ENCODE measurements at regions not wholly inside any gene's neighbourhood (a gene's known extent, or its start where the extent isn't known, plus 50 kb on each side); places are given as distances from the start of the nearest gene placed in this dataset.

DNA sequence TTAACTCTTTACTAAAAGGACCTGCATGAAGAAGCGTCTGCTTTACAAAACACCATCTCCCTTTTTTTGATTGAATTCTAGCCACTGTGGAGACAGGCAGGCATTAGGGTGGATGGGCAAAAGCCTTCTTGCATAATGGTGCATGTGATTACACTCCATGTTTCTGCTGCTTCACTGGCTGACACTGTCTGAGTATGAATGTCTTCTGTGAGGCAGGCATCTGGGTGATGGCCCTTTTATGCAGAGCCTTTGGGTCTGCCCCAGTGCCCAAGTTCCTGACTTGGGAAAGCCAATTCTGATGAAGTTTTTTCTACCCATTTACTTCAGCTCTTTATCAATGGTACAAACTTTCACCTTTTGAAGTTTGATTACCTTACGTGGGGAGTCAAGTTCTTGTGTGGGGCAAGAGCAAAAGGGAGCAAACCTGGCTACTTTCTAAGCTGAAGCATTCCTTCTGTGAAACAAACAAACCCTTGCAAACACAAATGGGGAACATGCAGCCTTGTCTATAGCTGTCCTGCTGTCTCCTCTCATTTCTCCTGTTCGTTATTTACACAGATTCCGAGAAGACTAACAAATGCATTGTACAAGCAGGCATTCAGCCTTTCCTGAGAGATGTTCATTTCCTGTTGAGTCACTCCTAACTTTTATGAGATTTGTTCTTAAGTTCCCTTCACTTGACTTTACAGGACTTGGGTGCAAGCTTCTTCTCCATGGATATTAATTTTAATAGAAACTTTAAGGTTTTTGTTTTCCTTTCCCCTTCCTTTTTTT is 301.9 kb downstream of the TLL1 start:
- Histone ChIP-seq H3K4me3 (replicated peaks; ENCODE audit: low read depth, low read length) (no peak overlapping the region), H3K27me3 (replicated peaks; ENCODE audit: control insufficient read depth, insufficient read depth, low read length) (no peaks in the 10 kb centered on the region), H3K36me3 (ENCODE audit: control insufficient read depth, insufficient read depth, low read length) (no peaks in the 10 kb centered on the region)
- DNase-seq (ENCODE audit: extremely low read depth, insufficient read length), result no peak
- TF ChIP-seq, protein P1, sequence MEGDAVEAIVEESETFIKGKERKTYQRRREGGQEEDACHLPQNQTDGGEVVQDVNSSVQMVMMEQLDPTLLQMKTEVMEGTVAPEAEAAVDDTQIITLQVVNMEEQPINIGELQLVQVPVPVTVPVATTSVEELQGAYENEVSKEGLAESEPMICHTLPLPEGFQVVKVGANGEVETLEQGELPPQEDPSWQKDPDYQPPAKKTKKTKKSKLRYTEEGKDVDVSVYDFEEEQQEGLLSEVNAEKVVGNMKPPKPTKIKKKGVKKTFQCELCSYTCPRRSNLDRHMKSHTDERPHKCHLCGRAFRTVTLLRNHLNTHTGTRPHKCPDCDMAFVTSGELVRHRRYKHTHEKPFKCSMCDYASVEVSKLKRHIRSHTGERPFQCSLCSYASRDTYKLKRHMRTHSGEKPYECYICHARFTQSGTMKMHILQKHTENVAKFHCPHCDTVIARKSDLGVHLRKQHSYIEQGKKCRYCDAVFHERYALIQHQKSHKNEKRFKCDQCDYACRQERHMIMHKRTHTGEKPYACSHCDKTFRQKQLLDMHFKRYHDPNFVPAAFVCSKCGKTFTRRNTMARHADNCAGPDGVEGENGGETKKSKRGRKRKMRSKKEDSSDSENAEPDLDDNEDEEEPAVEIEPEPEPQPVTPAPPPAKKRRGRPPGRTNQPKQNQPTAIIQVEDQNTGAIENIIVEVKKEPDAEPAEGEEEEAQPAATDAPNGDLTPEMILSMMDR (IDR thresholded peaks at IDR 0.05; ENCODE audit: insufficient read depth, low read length, poor library complexity, severe bottlenecking), result no peak

DNA sequence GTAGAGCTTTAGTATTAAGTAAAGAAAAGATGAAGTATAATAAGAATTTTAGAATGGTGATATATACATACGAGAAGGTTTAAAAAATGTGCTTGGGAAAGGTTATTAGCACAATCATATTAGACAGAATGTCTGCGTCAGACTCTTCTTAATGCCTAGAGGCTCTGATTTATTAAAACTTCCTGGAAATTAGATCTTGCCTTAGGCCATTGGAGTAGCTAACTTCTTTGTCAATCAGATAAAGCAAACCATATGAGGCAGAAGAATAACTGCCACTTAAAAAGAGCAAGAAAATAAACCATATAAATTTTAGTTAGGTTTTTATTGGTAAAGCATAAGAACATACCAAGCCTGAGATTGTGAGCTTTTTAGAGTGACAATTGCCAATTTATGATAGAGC is 309.1 kb downstream of the TLL1 start:
- no peaks in the 10 kb centered on the region for H3K27me3 ChIP-seq (replicated peaks; ENCODE audit: control insufficient read depth, insufficient read depth, low read length)
- no peak for DNase-seq (ENCODE audit: extremely low read depth, insufficient read length)
- H3K36me3 ChIP-seq (ENCODE audit: control insufficient read depth, insufficient read depth, low read length), result no peaks in the 10 kb centered on the region
- TF ChIP-seq, protein P1 (IDR thresholded peaks at IDR 0.05; ENCODE audit: insufficient read depth, low read length, poor library complexity, severe bottlenecking), result no peak
- no peak overlapping the region for H3K4me3 ChIP-seq (replicated peaks; ENCODE audit: low read depth, low read length)

DNA sequence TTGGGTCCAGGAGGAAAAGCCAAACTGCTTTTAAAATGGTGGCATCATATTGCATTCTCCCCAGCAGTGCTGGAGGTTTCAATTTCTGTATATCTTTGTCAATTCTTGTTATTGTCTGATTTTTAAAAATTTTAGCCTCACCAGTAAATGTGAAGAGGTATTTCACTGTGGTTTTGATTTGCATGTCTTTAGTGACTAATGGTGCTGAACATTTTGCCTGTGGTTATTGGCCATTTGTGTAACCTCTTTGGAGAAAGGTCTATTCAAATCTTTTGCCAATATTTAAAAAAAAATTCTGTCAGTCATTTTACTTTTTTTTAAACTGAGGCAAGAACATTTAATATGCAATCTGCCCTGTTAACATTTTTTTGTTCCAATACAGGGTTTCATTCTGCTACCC is 322.1 kb downstream of the TLL1 start:
- Histone ChIP-seq H3K36me3 (ENCODE audit: control insufficient read depth, insufficient read depth, low read length) (no peaks in the 10 kb centered on the region), H3K4me3 (replicated peaks; ENCODE audit: low read depth, low read length) (no peak overlapping the region), H3K27me3 (replicated peaks; ENCODE audit: control insufficient read depth, insufficient read depth, low read length) (no peaks in the 10 kb centered on the region)
- TF ChIP-seq, protein P1 (IDR thresholded peaks at IDR 0.05; ENCODE audit: insufficient read depth, low read length, poor library complexity, severe bottlenecking), result no peak
- no peak for DNase-seq (ENCODE audit: extremely low read depth, insufficient read length)

DNA sequence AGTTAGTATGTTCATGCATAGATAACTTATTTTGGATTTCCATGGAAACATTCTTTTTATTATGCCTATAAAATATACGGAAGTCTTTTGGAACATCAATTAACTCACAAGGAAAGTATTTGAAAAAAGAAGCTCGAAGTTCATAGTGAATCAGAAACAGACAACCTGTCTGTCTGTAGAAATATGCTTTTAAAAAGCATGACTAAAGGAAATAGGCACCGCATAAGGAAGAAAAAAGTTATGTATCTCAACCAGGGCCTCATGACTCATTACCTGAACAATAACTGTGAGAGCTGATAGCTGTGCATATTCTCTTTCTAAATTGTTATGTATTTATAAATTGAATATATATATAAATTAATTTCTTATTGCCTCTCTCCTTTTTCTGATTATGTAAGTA is 324.1 kb downstream of the TLL1 start:
- Histone ChIP-seq H3K36me3 (ENCODE audit: control insufficient read depth, insufficient read depth, low read length) (no peaks in the 10 kb centered on the region), H3K4me3 (replicated peaks; ENCODE audit: low read depth, low read length) (no peak overlapping the region), H3K27me3 (replicated peaks; ENCODE audit: control insufficient read depth, insufficient read depth, low read length) (no peaks in the 10 kb centered on the region)
- TF ChIP-seq, protein P1 (IDR thresholded peaks at IDR 0.05; ENCODE audit: insufficient read depth, low read length, poor library complexity, severe bottlenecking), result no peak
- DNase-seq (ENCODE audit: extremely low read depth, insufficient read length), result no peak

DNA sequence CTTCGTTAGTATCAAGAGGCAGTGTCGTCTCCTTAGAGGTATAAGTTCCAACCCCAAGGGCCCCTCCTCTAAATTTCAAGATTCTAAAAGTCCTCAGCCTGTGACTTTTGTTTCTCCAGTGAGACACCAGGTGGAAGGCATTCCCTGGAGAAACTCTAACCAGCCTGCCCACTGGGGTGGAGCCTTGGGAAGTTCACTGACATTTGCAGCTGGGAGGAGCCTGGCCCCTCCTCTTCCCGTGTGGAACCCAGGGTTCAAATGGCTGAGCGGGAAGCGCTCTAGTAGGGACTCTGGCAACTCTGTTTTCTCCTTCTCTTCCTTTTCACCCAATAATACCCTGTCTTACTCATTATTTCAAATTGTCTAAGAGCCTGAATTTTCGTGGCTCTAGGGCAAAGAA is 325.0 kb downstream of the TLL1 start:
- H3K36me3 ChIP-seq (ENCODE audit: control insufficient read depth, insufficient read depth, low read length), result no peaks in the 10 kb centered on the region
- no peak for DNase-seq (ENCODE audit: extremely low read depth, insufficient read length)
- no peak overlapping the region for H3K4me3 ChIP-seq (replicated peaks; ENCODE audit: low read depth, low read length)

More for the DNA sequence above, 325.0 kb downstream of the TLL1 start:
- H3K27me3 ChIP-seq (replicated peaks; ENCODE audit: control insufficient read depth, insufficient read depth, low read length), result no peaks in the 10 kb centered on the region
- TF ChIP-seq, protein P1 (IDR thresholded peaks at IDR 0.05; ENCODE audit: insufficient read depth, low read length, poor library complexity, severe bottlenecking), result no peak

Data from GM06990 (cell line).